T-helper 1 cell treated with Interleukin-12 subunit alpha and Interleukin-12 subunit beta and Interleukin-4 antibody, amounts not matched to agents 30 μg/mL and 1 μg/mL, for 36 hours (primary cell): ENCODE measurements at regions not wholly inside any gene's neighbourhood (a gene's known extent, or its start where the extent isn't known, plus 50 kb on each side); places are given as distances from the start of the nearest gene placed in this dataset.

ENCODE experiments used
- H3K27ac Mint-ChIP-seq: one replicate; pipeline ENCODE4 v1.8.0; 2021; ENCODE audit warnings: mild to moderate bottlenecking, mixed read lengths
- H3K27me3 Mint-ChIP-seq: one replicate; pipeline ENCODE4 v1.8.0; 2021; ENCODE audit warnings: low read depth, mixed read lengths
- H3K36me3 Mint-ChIP-seq: one replicate; pipeline ENCODE4 v1.8.0; 2021; ENCODE audit warnings: low read depth, mixed read lengths
- H3K4me1 Mint-ChIP-seq: one replicate; pipeline ENCODE4 v1.8.0; 2021; ENCODE audit warnings: low read depth, mixed read lengths
- H3K4me3 Mint-ChIP-seq: one replicate; pipeline ENCODE4 v1.8.0; 2021; ENCODE audit warnings: mild to moderate bottlenecking, moderate library complexity, mixed read lengths
- H3K9me3 Mint-ChIP-seq: one replicate; pipeline ENCODE4 v1.8.0; 2021; ENCODE audit warnings: mixed read lengths

- no peaks in the 10 kb centered on the region for H3K9me3 Mint-ChIP-seq
- H3K4me1 Mint-ChIP-seq = no peaks in the 10 kb centered on the region
- peaks cover 3% of the 10 kb centered on the region for H3K27me3 Mint-ChIP-seq
- no peak overlapping the region for H3K27ac Mint-ChIP-seq
- no peaks in the 10 kb centered on the region for H3K36me3 Mint-ChIP-seq
- H3K4me3 Mint-ChIP-seq = no peak overlapping the region
Measured at GRCh38 chr1:58312461-58312860, 234.1 kb downstream of the OMA1 start.

DNA sequence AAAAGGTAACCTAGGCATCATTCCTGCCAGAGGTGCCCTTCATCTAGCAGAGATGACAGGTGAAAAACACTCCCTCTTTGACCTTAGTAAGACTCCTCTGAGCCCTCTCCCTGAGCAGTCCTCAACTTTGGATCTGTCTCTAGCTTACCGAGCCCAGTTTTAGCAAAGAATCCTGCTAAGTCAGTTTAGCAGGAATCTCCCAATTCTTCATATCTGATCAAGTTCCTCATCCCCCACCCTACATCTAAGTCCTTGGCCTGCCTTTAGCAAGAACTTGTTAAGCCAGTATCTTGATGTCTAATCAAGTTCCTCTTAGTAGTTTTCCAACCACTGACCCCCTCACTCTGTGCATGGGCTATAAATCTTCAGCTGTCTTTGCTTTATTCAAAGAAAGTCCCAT, 235.6 kb downstream of the OMA1 start:
- Mint-ChIP-seq H3K9me3 (no peaks in the 10 kb centered on the region), H3K36me3 (no peaks in the 10 kb centered on the region), H3K27me3 (no peaks in the 10 kb centered on the region), H3K4me1 (no peaks in the 10 kb centered on the region), H3K27ac (no peak overlapping the region), H3K4me3 (no peak overlapping the region)

DNA sequence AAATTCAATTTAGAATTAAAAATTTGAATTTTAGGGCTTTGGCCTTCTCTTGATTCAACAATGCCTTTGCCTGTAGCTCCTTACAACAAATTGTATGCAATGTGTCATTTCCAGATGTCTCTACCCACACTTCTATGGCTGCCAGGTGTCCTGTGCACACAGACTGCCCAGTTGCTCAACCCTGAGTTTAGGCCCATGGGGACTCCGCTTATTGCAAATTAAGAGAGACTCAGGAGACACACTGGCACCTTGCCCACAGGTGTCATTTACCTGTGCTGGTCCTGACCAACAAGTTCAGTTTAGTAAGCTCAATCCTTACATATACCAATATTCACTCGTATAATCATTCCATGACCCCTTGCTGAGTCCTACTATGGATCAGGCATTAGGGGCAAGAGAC, 236.1 kb downstream of the OMA1 start:
- Mint-ChIP-seq H3K27ac (no peak overlapping the region), H3K4me3 (no peak overlapping the region), H3K36me3 (no peaks in the 10 kb centered on the region), H3K4me1 (no peaks in the 10 kb centered on the region), H3K27me3 (no peaks in the 10 kb centered on the region), H3K9me3 (no peaks in the 10 kb centered on the region)

GRCh38 chr1:58308206-58308605, 238.3 kb downstream of the OMA1 start:
- no peaks in the 10 kb centered on the region for H3K9me3 Mint-ChIP-seq
- no peak overlapping the region for H3K27ac Mint-ChIP-seq
- no peak overlapping the region for H3K4me3 Mint-ChIP-seq
- no peaks in the 10 kb centered on the region for H3K4me1 Mint-ChIP-seq
- H3K36me3 Mint-ChIP-seq = no peaks in the 10 kb centered on the region
- no peaks in the 10 kb centered on the region for H3K27me3 Mint-ChIP-seq

- H3K27ac Mint-ChIP-seq = no peak overlapping the region
Measured at GRCh38 chr1:58307431-58307830, 239.1 kb downstream of the OMA1 start.

GRCh38 chr1:58305622-58306021, 240.9 kb downstream of the OMA1 start:
- Mint-ChIP-seq H3K4me3 (no peak overlapping the region), H3K4me1 (no peaks in the 10 kb centered on the region), H3K27ac (no peak overlapping the region), H3K36me3 (no peaks in the 10 kb centered on the region), H3K9me3 (no peaks in the 10 kb centered on the region), H3K27me3 (no peaks in the 10 kb centered on the region)

More at GRCh38 chr1:58307431-58307830, 239.1 kb downstream of the OMA1 start:
- H3K4me1 Mint-ChIP-seq = no peaks in the 10 kb centered on the region
- H3K4me3 Mint-ChIP-seq = no peak overlapping the region
- H3K27me3 Mint-ChIP-seq = no peaks in the 10 kb centered on the region
- no peaks in the 10 kb centered on the region for H3K36me3 Mint-ChIP-seq
- no peaks in the 10 kb centered on the region for H3K9me3 Mint-ChIP-seq

- H3K27me3 Mint-ChIP-seq = no peaks in the 10 kb centered on the region
- H3K9me3 Mint-ChIP-seq = no peaks in the 10 kb centered on the region
- no peaks in the 10 kb centered on the region for H3K36me3 Mint-ChIP-seq
- no peaks in the 10 kb centered on the region for H3K4me1 Mint-ChIP-seq
- no peak overlapping the region for H3K27ac Mint-ChIP-seq
- no peak overlapping the region for H3K4me3 Mint-ChIP-seq
Measured at GRCh38 chr1:58304346-58304975, 242.1 kb downstream of the OMA1 start.

GRCh38 chr1:58303841-58304240, 242.7 kb downstream of the OMA1 start:
- H3K4me1 Mint-ChIP-seq = no peaks in the 10 kb centered on the region
- H3K27me3 Mint-ChIP-seq = no peaks in the 10 kb centered on the region
- H3K36me3 Mint-ChIP-seq = no peaks in the 10 kb centered on the region
- H3K27ac Mint-ChIP-seq = no peak overlapping the region
- no peaks in the 10 kb centered on the region for H3K9me3 Mint-ChIP-seq
- H3K4me3 Mint-ChIP-seq = no peak overlapping the region

DNA sequence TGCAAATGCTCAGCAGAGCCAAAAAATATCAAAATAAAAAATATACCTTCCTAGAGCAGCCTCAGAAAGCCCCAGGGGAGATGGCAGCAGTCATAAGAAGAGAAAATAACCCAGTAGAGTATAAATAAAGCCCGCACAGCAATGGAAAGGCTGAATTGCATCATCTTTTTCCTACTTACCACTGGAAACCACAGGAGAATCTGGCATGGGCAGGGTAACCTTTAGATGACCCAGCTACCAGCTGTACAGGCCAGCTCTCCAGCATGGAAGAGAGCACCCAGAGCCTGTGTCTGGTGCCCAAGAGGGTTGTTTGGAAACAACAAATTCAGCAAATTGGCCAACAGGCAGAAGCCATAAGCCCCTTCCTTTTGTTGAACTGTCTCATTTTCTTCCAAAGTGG, 253.1 kb downstream of the OMA1 start:
- no peaks in the 10 kb centered on the region for H3K9me3 Mint-ChIP-seq
- H3K27ac Mint-ChIP-seq = no peak overlapping the region
- H3K4me1 Mint-ChIP-seq = no peaks in the 10 kb centered on the region
- H3K4me3 Mint-ChIP-seq = no peak overlapping the region
- H3K27me3 Mint-ChIP-seq = no peaks in the 10 kb centered on the region
- no peaks in the 10 kb centered on the region for H3K36me3 Mint-ChIP-seq

DNA sequence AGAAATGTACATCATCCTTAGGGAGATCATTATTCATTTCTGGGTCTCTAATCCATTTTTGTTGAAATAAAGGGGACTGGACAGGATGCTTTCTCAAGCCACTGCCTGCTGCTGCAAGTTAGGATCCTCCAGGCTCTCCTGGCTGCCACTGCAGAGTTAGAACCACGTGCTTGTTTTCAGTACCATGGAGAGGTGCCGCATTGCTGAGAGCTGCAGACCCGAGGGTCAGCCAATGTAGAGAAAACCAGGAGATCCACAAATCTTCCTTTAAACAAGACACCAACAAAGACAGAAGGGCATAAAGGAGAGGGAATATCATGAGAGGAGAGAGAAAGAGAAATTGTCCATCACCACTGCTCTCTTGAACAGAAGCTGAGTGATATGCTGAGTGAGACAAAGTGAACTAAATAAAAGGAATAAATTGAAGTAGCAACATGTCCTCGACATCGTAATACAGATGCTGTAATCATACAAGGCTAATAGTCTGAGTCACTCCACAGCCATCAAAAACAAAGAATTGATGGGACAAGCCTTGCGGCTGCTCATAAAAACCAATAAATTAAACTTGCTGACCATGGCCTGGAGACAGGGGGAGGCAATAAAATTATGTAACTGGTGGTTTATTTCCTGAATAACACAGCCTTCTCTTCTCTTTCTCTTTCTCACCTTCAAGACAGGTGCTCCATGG, 255.7 kb downstream of the OMA1 start:
- H3K4me3 Mint-ChIP-seq = no peak overlapping the region
- no peaks in the 10 kb centered on the region for H3K36me3 Mint-ChIP-seq
- no peaks in the 10 kb centered on the region for H3K27me3 Mint-ChIP-seq
- H3K9me3 Mint-ChIP-seq = no peaks in the 10 kb centered on the region
- H3K27ac Mint-ChIP-seq = no peak overlapping the region
- no peaks in the 10 kb centered on the region for H3K4me1 Mint-ChIP-seq

- H3K4me1 Mint-ChIP-seq = no peaks in the 10 kb centered on the region
- H3K36me3 Mint-ChIP-seq = no peaks in the 10 kb centered on the region
- no peak overlapping the region for H3K4me3 Mint-ChIP-seq
- no peak overlapping the region for H3K27ac Mint-ChIP-seq
- no peaks in the 10 kb centered on the region for H3K9me3 Mint-ChIP-seq
- H3K27me3 Mint-ChIP-seq = no peaks in the 10 kb centered on the region
Measured at GRCh38 chr1:58288624-58289142, 257.8 kb downstream of the OMA1 start.

DNA sequence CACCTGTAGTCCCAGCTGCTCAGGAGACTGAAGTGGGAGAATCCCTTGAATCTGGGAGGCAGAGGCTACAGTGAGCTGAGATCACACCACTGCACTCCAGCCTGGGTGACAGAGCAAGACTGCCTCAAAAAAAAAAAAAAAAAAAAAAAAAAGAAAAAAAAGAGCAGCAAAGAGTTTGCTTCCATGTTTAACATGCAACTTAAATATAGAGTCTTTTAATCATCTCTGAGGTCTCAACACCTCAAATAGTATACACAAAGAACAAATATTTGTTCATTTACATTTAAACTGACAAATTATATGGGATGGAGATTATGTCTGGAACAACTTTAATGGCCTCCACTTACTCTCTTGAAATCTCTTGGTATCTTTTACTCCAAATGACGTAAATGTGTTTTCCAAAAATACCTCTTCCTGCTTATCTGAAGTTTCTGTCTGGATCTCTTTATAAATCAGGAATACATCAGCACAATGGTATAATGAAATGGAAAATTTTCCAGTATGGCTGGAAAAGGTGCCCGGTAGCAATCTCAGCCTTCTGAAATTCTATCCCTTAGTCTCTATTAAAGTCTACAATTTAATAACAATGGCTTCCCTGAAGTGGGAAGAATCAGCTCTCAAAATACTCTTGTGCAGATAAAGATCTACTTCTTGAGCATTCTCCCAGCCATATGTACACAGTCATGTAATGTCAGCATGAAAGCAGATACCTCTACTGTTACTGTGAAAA, 258.5 kb downstream of the OMA1 start:
- no peaks in the 10 kb centered on the region for H3K27me3 Mint-ChIP-seq
- H3K9me3 Mint-ChIP-seq = no peaks in the 10 kb centered on the region
- H3K4me3 Mint-ChIP-seq = no peak overlapping the region
- no peaks in the 10 kb centered on the region for H3K36me3 Mint-ChIP-seq
- H3K4me1 Mint-ChIP-seq = no peaks in the 10 kb centered on the region
- no peak overlapping the region for H3K27ac Mint-ChIP-seq

DNA sequence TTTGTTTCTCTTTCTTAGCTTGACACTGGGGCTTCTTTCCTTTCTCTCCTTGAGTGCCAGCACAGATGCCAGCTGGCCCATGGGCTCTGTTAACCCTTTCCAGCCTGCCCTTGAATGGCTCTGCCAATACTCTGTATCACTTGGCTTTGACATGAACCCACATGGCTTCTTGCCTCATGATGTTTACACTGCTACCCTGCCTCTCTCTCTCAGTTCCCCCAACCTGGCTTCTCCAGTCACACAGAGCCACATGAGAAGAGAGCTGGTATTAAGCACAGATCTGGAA, 262.4 kb downstream of the OMA1 start:
- no peaks in the 10 kb centered on the region for H3K4me1 Mint-ChIP-seq
- H3K27ac Mint-ChIP-seq = no peak overlapping the region
- H3K36me3 Mint-ChIP-seq = no peaks in the 10 kb centered on the region
- H3K4me3 Mint-ChIP-seq = no peak overlapping the region
- H3K27me3 Mint-ChIP-seq = no peaks in the 10 kb centered on the region
- no peaks in the 10 kb centered on the region for H3K9me3 Mint-ChIP-seq

DNA sequence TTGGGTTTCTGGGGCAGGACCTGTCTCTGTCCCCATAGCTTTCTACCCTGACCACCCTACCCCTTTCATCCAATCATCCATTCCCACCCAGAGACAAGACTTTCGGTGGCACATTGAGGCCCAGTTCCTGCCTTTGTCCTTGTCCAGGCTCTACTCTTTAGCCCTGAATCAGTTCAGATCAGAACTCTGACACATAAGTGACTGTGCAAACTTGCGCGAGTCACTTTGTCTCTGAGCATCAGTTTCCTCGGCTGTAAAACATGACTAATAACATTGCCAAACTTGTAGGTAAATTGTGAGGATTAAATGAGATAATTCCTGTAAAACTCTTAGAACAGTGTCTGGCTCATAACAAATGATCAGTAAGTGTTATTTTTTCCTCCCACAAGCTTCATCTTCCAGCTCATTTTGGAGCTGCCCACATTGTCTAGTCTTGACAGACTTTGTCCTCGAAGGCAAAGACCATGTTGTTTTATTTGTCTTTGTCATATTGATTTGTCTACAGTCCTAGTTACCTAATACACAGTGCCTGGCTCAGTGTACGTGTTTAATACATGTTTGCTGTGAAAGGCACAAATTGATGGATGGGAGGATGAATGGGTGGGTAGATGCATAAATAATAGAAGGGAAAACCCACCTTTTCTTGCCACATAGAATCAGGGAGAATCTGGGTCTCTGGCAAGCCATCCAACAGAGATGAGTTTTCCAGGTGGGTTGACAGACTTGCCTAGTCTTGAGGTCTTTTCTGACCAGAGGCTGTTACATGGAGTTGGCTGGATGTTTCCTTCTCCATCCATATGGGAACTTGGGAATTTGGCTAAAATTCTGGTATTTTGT, 262.9 kb downstream of the OMA1 start:
- no peak overlapping the region for H3K4me3 Mint-ChIP-seq
- H3K4me1 Mint-ChIP-seq = no peaks in the 10 kb centered on the region
- no peak overlapping the region for H3K27ac Mint-ChIP-seq
- H3K9me3 Mint-ChIP-seq = no peaks in the 10 kb centered on the region
- H3K27me3 Mint-ChIP-seq = no peaks in the 10 kb centered on the region
- no peaks in the 10 kb centered on the region for H3K36me3 Mint-ChIP-seq
